ENCODE measurements at regions not wholly inside any gene's neighbourhood (a gene's known extent, or its start where the extent isn't known, plus 50 kb on each side); places are given as distances from the start of the nearest gene placed in this dataset.

DNA sequence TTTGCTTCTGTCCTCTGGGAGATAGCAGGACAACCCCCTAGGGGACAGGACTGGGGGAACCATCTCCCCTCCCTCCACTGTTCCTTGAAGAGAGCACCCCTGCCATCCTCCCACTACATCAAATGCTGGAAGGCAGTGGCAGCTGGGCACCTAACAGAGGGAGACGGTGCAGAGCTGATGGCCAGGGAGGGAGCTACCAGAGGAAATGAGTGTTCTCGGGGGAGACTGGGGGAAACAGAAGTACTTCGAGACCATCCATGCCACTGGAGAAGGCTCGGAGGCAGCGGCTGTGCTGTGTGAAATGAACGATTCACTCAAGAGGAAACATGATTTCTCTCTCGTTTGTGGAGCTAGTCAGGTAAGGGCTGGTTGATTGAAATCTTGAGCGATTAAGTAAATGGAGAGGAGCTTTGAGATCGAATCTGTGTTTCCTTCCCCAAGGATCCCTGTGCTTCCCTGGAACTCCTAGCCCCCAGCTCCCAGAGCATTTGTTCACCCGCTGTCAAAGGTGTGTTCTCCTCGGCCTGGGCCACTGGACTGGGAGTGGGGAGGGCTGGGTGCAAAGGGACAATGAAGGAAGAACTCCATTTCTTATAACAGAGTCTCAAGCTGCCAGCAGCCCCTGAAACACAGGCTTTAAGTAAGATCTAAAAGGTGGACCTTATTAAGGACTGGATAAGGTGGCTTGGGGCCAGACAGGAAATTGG lies 261.3 kb upstream of the MOCS1 start:
- FAIRE-seq (no peak), DNase-seq (ENCODE audit: low spot score) (no peak)

DNA sequence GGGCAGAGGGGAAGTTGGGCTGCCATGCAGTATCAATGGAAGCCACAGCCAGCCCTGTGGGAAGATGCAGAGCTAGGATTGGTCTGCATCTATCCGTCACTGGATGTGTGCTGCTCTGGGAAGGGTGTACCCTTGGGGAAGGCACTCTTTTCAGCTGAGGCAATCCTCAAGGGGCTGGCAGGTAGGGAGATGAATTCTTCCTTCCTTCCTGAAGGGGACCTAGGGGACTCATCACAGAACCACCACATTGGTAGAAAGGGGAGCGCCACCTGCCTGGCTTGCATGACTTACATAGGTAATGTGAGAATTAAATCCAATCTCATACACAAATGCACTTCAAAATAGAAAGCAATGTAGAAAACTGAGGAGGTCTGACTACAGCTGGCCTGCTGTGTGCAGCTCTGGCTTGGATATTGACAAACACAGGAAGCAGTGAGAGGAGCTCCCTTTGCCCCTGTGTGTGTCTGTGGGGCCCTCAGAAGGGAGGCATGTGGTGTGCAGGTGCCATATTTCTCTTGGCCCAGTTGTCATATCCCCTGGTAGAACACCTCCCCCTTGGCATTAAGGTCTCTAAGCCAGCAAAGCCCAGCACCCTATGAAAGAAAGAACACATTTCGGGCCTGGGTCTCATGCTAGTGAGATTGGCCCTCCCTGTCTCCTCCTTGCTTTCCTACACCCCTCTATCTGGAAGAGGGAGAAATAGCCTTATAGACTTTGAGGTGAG lies 260.3 kb upstream of the MOCS1 start:
- FAIRE-seq (no peak), DNase-seq (ENCODE audit: low spot score) (no peak)

DNA sequence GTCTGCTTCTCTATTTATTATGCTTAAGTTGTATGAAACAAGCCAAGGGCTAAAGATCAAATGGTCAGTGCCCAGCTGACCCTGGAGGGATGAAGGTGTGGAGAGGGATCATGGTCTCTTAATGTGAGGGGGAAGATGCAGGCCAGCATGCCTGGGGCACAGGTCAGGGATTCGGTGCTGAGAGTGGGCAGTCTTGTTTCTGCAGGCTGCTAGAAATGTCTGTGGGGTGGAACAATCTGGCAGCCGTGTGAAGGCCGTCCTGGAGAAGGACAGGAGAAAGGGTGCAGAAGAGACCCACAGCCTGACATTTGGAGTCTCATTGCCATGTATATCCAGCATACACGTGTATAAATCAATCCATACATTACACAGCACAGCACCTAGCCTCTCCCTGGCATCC lies 258.3 kb upstream of the MOCS1 start:
- FAIRE-seq (no peak), DNase-seq (ENCODE audit: low spot score) (no peak)

DNA sequence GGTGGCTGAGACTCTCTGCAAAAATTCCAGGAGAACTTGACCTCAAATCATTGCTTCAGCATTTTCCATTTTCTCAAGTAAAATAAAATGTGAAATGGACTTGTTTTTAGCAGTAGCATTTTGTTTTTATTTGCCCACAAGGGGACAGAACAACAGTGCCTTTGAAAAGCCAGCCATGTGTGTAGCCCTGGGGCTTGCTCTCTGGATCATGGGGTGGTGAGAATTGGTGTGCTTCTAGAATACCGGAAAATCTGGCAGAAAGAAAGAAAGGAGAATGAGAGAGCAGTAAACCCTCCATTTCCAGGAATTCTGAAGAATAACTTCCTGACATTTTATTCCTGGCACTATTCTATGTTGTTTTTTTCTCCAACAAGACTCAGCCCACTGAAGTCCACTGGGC lies 254.7 kb upstream of the MOCS1 start:
- DNase-seq (ENCODE audit: low spot score) (no peak), FAIRE-seq (no peak)

DNA sequence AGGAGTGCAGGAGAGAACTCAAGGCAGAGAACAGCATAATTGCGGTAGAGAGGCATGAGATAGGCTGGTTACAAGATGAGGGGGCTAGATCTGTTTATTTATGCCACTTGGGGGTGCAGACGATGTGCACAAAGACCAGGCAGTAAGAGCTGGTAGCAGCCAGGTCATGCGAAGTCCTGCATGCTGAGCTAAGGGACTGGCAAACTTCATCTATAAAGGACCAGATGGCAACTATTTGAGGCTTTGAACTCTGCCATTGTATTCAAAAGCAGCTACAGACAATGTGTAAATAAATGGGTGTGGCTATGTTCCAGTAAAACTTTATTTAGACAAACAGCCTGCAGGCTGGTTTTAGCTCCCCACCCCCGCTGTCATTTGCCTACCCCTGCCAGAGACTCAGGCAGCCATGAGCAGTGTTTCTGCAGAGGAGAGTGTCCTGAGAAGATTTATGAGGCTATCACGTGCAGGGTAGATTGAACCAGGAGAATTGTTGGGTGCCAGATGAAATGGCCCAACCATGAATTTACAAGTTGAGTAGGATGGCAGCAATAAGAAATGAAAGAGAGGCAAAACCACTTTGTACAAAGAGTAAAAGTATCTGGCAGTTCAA lies 253.4 kb upstream of the MOCS1 start:
- no peak for DNase-seq (ENCODE audit: low spot score)
- no peak for FAIRE-seq

DNA sequence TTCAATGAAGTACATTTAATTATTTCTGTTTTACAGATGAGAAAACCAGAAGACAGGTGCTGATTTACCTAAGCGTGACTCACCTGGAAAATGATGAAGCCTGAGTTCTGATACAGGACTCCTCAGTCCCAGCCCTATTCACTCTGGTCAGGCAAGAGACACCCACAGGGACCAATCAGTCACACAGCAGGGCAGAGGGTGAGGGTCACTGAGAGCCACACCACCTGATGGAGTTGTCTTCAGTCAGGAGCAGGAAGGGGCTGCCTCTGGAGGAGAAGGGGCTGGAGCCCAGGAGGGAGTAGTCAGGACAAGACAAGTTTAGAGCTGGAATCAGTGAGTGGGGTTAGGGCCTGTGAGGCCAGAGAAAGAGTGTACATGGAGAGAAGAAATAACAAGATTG lies 251.2 kb upstream of the MOCS1 start:
- DNase-seq (ENCODE audit: low spot score) (no peak), FAIRE-seq (no peak)

DNA sequence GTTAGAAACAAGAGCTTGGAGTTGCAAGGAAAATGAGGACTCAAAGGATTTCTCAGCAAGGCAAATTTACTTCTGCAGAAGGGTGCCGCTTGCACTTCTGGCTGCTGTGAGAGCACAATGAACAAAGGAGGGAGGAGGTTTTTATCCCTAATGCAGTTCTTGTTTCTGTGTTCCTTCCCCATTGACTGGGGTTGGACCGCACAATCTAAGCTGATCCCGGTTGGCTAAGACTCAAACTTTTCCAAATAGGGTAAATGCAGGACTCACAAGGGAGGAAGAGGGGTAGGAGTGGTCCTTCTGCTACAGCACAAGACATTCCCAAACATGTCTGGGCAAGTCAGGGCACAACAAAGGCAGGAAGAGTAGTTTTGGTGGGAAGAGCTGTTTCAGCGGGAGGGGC lies 249.6 kb upstream of the MOCS1 start:
- no peak for DNase-seq (ENCODE audit: low spot score)
- FAIRE-seq, result no peak

DNA sequence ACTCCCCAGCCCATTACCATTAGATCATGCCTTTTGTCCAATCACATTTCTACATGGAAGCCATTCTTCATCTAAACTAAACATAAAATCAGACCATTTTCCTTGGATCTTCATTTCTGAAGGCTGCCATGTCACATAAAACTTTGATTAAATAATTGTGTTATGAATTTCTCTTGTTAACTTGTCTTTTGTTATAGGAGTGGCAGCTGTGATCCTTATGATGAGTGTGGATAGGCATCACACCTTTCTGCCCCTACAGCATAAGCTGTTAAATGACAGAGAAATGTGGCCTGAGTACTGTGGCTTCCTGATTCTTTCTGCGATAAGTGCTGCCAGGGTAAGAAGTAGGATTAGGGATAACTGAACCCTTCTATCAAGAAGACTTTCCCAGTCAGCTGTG lies 247.1 kb upstream of the MOCS1 start:
- no peak for DNase-seq (ENCODE audit: low spot score)
- no peak for FAIRE-seq

DNA sequence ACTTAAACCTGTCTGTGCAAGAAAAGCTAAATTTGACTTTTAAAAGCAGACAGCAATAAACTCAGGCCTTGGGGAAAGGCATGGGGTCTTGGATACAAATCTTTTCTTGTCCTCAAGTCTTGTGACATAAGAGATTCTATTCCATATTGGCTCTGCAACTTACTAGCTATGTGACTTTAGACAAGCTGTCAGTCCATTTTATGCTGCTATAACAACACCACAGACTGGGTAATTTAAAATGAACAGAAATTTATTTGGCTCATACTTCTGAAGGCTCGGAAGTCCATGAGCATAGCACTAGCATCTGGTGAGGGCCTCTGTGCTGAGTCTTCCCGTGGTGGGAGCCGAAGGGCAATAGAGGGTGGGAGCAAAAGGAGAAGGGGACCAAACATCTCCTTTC lies 246.0 kb upstream of the MOCS1 start:
- FAIRE-seq (no peak), DNase-seq (ENCODE audit: low spot score) (no peak)

DNA sequence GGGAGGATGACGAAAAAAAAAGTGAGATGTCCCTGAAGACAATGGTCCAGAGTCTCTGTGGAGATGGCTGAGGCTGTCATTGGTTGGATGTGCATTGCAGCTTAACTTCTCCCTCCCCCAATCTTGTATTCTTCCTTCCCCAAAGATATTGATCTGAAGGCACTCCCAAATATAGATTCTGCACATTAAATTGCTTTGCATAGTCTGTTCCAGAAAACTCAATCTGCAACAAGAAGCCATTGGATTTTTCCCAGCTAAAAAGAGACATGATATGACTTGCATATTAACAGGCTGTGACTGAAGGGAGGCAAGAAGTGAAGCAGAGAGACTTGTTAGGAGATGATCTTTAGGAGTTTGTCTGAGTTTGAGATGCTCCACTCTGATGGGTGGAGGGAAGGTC lies 245.2 kb upstream of the MOCS1 start:
- FAIRE-seq, result no peak
- DNase-seq (ENCODE audit: low spot score), result no peak

DNA sequence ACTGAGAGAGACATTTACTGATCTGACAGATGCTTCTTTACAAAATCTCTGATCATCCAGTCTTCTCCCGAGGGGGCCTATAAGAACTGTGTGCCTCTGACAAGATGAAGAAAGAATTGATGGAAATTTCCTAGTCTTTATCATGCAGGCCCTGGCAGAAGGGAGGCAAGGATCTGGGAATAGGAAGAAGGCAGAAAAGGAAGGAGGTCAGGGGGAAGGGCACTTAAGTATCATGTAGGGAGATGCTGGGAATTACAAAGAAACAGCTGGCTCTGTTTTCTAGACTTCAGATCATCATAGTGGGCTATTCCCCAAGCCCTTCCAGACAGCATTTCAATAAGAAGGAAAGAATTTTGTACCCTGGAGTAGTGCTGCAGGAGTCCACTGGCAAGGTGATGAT lies 243.3 kb upstream of the MOCS1 start:
- FAIRE-seq, result no peak

DNA sequence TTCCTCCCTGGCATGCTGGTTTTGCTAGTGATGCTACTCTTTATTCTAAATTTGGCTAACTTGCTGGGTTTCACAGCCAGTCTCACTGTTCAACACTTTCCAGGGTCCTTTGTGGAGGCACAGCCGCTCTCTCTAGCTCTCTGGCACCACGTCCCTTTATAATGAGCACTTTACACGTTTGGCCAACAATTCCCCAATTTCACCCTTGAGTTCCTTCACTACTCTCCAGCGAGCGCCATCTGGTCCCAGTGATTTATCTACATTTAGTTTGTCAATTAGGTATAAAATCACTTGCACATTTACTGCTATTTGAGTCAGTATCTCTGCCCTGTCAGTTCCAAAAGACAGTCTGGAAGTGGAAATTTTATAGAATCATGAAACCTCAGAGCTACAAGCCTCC lies 241.9 kb upstream of the MOCS1 start:
- no peak for DNase-seq (ENCODE audit: low spot score)

More for the DNA sequence above, 243.3 kb upstream of the MOCS1 start:
- no peak for DNase-seq (ENCODE audit: low spot score)

DNA sequence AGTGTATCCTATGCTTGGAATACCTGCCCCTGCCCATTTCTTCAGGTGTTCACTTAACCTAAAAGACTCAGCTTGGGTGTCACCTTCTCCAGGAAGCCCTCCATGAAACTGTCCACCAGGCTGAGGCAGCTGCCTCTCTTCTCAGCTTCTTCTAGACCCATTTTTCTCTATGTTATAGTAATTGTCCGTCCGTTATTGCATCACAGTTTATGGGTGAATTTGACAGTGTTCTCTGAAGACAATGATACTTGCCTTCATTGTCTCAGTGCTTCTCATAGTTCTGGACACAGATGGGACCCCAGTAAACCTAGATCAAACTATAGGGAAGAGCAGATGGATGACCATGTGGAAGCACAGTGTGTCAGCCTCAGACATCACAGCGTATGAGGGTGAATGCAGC lies 238.0 kb upstream of the MOCS1 start:
- no peak for DNase-seq (ENCODE audit: low spot score)
- no peak for FAIRE-seq

More for the DNA sequence above, 241.9 kb upstream of the MOCS1 start:
- FAIRE-seq, result no peak

DNA sequence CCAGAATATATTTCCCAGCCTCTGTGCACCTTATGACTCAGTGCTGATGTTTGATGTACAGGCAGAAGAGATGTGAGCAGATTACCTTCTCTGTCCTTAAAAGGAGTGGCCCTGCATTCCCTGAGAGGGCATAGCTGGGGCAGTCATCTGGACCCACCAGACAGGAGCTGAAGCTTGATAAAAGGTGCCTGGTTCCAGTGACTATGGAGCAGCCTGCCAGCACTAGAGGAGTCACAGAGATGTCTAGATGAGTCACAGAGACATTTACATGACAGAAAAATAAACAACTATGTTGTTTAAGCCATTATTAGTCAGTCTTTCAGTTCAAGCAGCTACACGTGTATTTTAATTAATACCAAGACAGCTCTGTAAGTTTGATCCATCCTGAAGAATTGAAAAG lies 237.1 kb upstream of the MOCS1 start:
- DNase-seq (ENCODE audit: low spot score) (no peak), FAIRE-seq (no peak)

DNA sequence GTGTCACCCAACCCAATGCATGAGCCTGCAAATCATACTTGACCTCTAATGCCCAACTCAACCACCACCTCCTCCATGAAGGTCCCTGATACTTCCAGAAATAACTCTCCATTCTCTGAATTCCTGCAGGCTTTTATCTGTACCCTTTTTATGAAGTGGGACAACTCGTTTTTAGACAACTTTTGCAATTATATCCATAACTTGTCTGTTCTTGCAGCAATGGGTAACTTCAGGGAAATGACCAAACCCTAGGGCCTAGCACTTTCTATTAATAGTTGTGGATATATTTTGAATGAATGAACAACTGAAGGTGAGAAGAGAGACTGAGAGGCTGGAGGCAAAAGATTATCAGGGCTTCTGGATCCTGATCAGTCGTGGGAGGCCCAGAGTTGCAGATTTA lies 236.6 kb upstream of the MOCS1 start:
- DNase-seq (ENCODE audit: low spot score) (no peak), FAIRE-seq (no peak)

DNA sequence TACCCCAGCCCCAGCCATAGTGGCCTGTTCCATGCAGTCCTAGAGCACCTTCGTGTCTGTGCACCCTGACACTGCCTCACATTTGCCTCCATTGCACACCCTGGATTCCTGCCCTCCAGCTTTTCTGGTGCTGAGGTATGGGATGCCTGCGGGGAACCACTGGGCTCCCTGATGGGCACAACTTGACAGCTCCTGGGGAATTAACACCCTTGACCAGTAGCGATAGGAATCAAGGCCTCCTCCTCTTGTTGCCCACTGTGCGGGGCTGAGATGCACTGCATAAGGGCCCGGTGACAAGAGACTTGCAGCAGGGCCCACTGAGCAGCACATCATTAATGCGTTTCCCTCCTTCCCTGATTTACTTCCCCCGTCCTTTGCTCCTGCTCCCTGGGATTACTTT lies 235.6 kb upstream of the MOCS1 start:
- FAIRE-seq (no peak), DNase-seq (ENCODE audit: low spot score) (no peak)

DNA sequence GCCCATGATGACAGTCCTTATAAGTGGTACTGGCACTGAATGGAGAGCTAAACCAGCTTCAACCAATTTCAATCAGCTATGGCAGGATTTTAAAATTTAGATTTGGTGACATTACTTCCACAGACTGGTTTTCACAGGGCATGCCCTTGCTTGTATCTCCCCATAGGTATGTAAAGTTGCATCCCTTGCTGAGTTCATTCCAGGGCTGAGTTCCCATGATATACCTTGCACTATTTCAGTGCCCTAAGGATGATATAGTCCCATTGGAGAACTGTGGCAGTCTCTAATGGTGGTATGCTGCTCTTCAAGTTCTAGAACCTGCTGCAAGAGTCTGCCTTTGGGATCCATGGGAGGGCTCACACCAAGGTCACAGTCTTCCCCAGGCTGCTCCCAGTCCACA lies 232.7 kb upstream of the MOCS1 start:
- FAIRE-seq (no peak), DNase-seq (ENCODE audit: low spot score) (no peak)

DNA sequence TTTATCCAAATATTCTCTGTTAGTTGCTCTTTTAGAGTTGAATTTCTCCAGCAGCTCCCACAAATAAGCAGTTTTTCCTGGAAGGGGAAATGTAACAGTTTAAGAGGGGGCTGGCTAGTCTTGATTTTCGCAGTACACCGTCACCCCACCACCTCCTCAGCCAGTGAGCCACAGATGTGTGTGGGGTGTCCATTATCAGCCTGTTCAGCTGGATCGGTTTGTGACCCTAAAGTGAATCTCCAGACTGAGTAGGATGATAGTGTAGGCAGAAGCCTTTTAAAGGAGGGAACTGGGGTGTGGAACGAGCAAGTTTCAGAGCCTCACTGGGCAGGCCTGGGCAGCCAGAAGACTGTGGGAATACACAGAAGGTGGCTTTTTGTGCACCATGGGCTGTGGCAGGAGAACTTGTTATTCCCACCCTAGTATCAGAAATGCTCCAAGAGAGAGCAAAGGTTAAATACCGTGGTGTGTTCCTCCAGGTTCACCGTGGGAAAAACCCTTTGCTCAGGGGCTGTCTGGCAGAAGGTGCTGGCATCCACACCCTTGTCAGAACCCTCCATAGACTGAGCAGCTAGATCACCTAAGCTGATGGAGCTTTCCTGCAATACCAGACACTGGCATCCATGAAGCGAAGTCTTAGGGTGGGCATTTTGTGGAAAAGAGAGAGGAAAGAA lies 230.9 kb upstream of the MOCS1 start:
- FAIRE-seq, result no peak
- no peak for DNase-seq (ENCODE audit: low spot score)

DNA sequence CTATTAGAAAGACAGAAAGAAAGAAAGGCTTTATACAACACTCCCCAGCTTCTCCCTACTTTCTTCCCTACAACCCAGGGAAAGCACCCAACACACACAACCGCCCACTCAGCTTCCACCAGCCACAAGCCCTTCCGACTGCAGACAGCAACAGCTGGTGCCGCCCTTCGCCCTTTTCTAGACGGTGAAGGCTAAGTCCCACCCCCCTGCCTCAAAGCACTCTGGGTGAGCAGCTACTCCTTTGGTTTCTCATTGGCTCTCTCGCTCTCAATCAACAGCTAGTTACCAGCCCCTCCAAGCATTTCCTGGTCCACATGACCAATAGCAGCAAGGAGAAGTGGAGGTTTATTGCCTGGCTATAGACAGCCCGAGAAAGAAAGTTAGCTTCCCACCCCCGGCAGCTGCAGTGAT lies 230.1 kb upstream of the MOCS1 start:
- DNase-seq (ENCODE audit: low spot score), result no peak
- no peak for FAIRE-seq

DNA sequence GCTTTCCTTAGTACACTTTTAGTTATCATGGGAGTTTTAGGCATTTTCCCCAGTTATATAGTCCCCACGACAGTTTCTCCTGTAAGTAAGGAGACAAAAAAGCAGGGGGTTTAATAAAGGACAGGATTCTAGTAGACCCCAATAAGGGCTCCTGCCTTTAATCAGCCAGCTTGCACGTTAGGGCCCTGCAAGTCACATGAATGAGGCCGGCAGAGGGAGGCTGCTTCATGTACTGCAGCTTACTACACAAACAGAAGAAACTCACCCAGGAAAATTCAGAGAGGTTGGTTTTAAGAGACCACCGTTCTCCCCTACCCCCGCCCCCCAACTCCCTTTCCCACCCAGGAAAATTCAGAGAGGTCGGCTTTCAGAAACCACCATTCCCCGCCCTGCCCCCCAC lies 229.7 kb upstream of the MOCS1 start:
- FAIRE-seq, result no peak

DNA sequence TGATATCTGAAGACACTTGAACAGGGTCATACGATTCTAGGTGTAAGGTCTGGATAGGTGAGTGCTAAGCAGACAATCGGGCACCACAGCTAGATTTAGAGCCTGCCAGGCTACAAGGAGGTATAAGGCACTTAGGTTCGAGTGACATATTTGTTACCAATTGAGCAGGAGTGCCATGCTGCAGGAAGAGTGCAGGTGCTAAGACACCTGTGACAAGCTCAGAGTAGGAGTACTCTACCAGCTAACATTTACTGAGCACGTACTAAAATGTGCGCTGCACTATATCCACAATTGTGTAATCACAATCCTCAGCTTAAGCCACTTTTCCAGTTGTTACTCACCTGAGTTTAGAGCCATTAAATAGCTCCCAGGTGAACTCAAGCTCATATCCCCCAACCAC lies 227.8 kb upstream of the MOCS1 start:
- no peak for FAIRE-seq
- DNase-seq (ENCODE audit: low spot score), result no peak

More for the DNA sequence above, 229.7 kb upstream of the MOCS1 start:
- DNase-seq (ENCODE audit: low spot score), result no peak

DNA sequence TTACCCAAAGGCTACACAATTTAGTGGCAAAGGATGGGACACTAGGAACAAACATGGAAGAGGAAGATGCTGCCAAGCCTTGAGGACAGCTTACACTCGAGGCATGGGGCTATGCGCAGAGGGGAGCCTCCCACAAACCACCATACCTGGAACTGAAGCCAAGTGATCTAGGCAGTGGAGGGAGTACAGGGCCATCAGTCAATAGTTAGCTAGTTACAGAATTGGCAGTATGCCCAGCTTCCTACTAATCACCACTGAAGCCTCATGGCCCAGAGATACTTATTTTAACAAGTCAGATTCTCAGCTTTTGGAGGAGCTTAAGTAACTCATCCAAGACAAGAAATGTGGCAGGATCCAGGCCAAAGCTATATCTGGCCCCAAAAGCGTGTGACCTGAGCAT lies 226.6 kb upstream of the MOCS1 start:
- FAIRE-seq, result no peak
- peak; percentile 22 for DNase-seq (ENCODE audit: low spot score)
